GM19372 (cell line): ENCODE measurements at regions not wholly inside any gene's neighbourhood (a gene's known extent, or its start where the extent isn't known, plus 50 kb on each side); places are given as distances from the start of the nearest gene placed in this dataset.
"Not testable (repeated sequence)": the region's sequence is repeated elsewhere in the genome, so short reads cannot be mapped to it uniquely, and the experiment has no call there.

Source experiments
- ATAC-seq: cut with Tn5 transposase; IDR thresholded peaks from one replicate; pipeline ENCODE4 v1.9.1; 2021; ENCODE audit warnings: mild to moderate bottlenecking, low read depth, moderate library complexity; ENCODE audit not compliant: unreplicated experiment

- ATAC-seq, result no peak
Measured at GRCh38 chrX:109873983-109874382, 128.9 kb upstream of the TMEM164 start.

GRCh38 chrX:109874548-109874947 lies 128.4 kb upstream of the TMEM164 start:
- ATAC-seq, result no peak

DNA sequence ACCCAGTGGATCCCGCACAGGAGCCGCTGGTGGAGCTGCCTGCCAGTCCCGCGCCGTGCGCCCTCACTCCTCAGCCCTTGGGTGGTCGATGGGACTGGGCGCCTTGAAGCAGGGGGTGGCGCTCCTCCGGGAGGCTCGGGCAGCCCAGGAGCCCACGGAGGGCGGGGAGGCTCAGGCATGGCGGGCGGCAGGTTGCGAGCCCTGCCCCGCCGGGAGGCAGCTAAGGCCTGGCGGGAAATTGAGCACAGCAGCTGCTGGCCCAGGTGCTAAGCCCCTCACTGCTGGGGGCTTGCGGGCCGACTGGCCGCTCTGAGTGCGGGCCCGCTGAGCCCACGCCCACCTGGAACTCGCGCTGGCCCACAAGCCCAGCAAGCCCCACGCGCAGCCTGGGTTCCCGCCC lies 127.1 kb upstream of the TMEM164 start:
- ATAC-seq, result no peak

DNA sequence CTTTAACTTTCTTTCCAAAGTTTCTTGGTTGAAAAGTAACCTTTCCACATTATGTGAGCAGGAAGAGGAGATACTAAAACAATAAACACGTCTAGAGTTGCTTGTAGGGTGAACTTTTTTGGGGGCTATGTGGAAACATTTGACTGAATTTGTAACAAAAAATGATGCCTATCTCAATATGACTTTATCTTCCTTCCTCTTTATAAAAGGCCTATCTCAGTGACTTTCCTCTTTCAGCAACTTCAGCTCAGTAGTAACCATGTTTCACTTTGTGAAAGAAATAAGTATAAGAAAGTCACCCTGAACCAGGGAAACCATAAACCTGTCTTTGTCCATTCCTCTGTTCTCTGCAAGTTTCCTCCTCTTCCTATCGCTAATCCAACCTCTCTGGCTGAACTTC lies 124.7 kb upstream of the TMEM164 start:
- no peak for ATAC-seq

- no peak for ATAC-seq
Measured at GRCh38 chrX:109879991-109880390, 122.9 kb upstream of the TMEM164 start.

DNA sequence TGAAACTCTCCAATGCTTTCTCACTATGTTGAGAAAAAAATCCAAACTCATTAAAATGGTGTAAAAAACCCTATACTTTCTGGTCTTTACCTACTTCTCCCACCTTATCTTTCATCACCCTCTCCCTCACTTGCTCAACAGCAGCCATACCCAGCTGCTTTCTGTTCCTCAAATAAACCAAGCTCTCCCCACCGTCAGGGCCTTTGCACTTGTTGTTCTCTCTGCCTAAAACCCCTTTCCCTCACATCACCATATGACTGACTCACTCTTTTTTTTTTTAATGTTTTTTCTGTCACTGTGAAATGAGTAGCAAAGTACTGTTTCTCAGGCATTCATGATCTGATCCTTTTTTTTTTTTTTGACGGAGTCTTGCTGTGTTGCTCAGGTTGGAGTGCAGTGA lies 122.3 kb upstream of the TMEM164 start:
- ATAC-seq, result peak; percentile 94

- no peak for ATAC-seq
Measured at GRCh38 chrX:109886122-109886761, 116.7 kb upstream of the TMEM164 start.

DNA sequence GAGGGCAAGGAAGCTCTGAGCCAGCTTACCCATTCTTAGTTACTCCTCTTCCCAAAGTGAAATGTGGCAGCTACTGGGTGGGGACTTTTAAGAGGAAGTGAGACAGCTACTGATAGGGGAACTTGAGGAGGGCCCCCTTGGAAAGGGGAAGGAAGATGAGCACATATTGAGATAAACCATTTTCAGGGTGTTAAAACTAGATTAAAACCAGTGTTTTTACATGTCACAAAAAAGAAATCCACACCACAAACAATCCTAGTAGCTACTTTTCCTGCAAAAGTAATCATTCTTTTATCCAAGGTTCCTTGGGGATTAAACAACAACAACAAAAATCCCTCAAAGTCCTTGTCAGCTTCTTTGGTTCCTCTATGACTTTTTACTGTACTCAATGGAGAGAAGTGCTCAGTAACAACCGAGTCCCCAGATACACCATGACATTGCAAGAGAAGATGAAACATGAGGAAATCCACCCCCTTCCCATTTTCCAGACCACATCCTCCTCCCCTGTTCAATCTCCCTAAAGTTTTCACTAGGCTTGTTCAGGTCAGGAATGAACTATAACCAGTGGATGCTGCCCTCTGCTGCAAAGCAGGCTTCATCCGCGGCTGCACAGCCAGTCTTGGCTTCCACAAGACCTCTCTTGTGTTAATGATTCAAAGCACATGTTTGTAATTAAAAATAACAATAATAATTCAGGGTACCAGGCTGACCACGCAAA lies 113.5 kb upstream of the TMEM164 start:
- no peak for ATAC-seq

DNA sequence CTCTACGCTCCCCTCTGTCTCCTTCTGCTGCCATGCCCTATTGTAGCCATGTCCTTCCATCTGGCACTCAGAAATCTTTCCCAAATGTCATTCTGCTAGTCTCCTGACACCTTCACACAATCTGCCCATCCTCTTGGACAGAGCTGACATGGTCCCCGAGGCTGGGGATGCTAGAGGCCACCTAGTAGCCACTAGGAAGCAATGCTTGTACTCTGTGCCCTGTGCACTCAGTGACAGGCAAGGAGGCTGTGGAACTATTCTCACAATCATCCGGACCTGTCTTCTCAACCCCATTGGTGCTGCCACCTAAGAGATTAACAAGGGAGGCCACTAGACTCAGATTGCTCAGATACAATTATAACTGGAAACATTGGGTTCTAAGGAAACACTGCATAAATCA lies 112.6 kb upstream of the TMEM164 start:
- ATAC-seq, result no peak

DNA sequence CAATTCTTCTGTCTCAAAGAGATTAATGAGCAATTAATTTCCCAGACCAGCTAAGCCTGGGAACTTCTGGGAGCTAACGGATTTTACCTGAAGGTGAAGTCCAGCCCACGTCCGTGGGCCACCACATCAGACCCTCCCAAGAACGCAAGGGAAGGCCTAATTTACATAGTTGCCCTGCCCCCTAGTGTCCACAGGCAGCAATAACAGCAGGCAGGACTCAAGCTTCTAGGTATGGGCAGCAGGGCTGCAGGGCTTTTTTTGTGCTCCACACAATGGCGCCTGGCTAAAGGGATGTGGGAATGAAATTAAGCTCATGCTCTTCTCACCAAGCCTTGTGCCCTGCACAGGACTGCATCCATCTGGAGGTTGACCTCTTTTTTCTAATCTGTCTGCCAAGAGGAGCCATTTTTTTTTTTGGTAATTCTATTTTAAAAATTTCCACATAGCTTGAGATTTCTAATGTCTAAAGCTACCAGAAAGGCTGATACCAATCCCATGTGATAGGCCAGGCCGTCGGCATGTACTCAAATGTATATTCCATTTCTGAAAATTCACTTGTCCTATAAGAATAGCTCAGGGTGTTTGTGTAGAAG lies 111.9 kb upstream of the TMEM164 start:
- no peak for ATAC-seq

GRCh38 chrX:109896024-109896423 lies 106.9 kb upstream of the TMEM164 start:
- ATAC-seq, result not testable (repeated sequence)

DNA sequence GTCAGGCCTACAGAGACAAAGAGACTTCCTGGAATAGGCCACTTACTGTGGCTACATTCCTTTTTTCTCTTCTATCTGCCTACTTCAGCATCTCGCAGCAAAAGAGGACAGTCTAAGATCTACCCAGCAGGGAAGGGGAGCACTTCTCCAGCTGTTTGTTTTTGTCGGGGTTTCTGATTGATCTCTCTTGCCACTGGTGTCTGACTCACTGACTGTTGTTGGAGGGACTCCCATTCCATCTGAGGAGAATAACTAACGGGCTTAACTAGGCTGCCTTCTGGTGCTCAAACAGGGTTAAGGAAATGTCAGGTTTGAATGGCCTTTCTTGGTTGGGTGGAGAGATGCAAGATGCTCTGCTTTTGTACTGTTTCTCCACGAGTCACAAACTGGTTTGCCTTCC lies 100.2 kb upstream of the TMEM164 start:
- ATAC-seq, result no peak

DNA sequence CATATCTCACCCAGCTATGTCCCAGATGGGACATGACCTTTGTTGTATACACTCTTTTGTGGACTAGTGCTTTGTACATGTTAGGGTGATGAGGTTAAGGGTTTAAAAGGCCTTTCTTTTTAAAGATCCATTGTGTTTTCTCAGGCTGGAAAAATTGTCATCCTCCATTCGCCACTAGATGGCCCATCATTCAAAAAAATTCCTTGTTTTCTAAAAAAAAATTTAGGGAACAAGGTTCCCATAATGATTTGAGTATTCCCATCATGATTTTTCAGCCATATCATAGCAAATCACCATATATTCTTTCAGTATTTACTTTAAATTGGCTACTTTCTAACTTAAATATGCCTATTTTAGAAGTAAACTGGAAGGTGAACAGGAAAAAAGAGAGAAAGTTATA lies 91.9 kb upstream of the TMEM164 start:
- no peak for ATAC-seq

DNA sequence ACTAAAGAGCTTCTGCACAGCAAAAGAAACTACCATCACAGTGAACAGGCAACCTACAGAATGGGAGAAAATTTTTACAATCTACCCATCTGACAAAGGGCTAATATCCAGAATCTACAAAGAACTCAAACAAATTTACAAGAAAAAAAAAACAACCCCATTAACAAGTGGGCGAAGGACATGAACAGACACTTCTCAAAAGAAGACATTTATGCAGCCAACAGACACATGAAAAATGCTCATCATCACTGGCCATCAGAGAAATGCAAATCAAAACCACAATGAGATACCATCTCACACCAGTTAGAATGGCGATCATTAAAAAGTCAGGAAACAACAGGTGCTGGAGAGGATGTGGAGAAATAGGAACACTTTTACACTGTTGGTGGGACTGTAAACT lies 89.9 kb upstream of the TMEM164 start:
- not testable (repeated sequence) for ATAC-seq

- ATAC-seq, result no peak
Measured at GRCh38 chrX:109914114-109914849, 88.6 kb upstream of the TMEM164 start.

GRCh38 chrX:109918753-109919152 lies 84.2 kb upstream of the TMEM164 start:
- ATAC-seq, result no peak

DNA sequence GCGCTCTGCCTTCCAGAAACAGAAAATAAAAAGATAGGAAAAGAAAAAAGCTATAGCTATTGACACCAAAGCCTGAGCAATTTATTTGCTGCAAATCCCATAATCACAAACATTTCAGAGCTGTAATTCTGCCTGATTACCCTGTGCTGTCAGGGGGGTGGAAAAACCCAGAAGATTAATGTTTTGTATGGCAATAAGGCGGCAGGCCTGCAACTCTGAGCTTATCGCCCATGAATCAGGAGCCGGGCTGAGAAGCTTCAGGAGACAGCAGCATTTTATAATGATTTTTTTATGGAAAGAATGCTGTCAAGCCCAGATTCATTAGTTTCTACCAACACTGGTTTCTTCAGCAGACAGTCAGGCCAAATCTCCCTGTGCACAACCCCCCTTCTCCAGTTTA lies 82.6 kb upstream of the TMEM164 start:
- no peak for ATAC-seq

- no peak for ATAC-seq
Measured at GRCh38 chrX:109920868-109921267, 82.0 kb upstream of the TMEM164 start.

DNA sequence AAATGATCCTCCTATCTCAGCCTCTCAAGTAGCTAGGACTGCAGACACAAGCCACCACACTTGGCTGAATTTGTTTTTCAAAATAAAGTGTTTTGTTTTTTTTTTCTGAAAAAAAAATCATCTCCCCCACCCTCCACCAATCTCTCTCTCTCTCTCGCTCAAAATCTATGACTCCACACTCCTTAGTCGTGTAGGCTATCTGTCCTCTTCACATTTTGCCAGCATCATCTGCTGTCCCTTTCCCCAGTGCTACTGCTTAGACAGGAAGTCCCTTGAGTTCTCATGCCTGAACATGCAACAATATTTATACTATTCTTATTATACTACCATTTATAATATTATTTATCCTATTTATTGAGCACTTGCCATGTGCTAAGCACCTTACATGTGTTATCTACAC lies 80.7 kb upstream of the TMEM164 start:
- ATAC-seq, result no peak

DNA sequence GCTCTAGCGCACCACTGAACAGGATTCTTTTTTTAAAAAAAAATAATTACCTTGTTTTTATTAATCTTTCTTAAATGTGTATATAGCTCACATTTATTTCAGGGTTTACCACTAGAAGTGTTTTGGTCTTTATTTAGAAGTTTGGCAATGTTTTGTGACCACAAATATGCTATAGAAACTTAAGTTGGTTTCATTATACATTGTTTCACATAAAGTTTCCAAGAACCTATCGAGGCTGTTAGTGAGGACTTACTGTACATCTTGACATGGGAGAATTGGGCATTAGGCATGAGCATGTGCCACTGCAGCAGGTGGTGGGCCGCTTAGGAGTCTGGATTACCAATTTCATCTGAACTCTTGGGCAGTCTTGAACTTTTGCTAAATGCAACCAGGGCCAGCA lies 77.9 kb upstream of the TMEM164 start:
- ATAC-seq, result peak; percentile 72

- no peak for ATAC-seq
Measured at GRCh38 chrX:109925656-109926055, 77.3 kb upstream of the TMEM164 start.
